GM12878 (cell line): ENCODE measurements at regions not wholly inside any gene's neighbourhood (a gene's known extent, or its start where the extent isn't known, plus 50 kb on each side); places are given as distances from the start of the nearest gene placed in this dataset.

Source experiments
- ATAC-seq: fragments of 200-7000 bp; cut with Tn5 transposase; 3 replicates; pipeline ENCODE4 v1.9.1; 2020; ENCODE audit warnings: mild to moderate bottlenecking, moderate library complexity
- BruUV-seq: library from RNA; stranded (reverse); fragments of 400-500 nt; replicated peaks from 2 replicates; lab custom pipeline; 2021; lab: Mats Ljungman, UMichigan
- CTCF ChIA-PET: fragments of 300-600 bp; sonication (Branson Sonifier 250); formaldehyde crosslinking; extraction: SDS; loops from one replicate; lab custom pipeline; 2021; ENCODE audit warnings: inconsistent platforms; lab: Yijun Ruan, JAX
- POLR2A ChIA-PET: fragments of 350-600 bp; formaldehyde crosslinking; extraction: SDS; loops from one replicate; lab custom pipeline; 2021; ENCODE audit warnings: inconsistent platforms; lab: Charles Lee
- RAD21 ChIA-PET: fragments of 300-600 bp; sonication (Branson Sonifier 250); formaldehyde crosslinking; loops from one replicate; lab custom pipeline; 2023; ENCODE audit warnings: antibody characterized with exemption; ENCODE audit not compliant: unreplicated experiment; lab: Charles Lee
- SMC1A ChIA-PET: fragments of 300-600 bp; sonication (Branson Sonifier 250); formaldehyde crosslinking; loops from one replicate; lab custom pipeline; 2023; ENCODE audit not compliant: unreplicated experiment, uncharacterized antibody; lab: Charles Lee
- DNase-seq: peaks from one replicate; pipeline ENCODE4 v3.0.0-alpha.2; 2011; ENCODE audit warnings: low read depth, low spot score
- FAIRE-seq: peaks from 3 replicates; lab custom pipeline; 2011; peaks lifted over from hg19 to GRCh38; lab: Jason Lieb, UNC
- H2AFZ ChIP-seq: 2 replicates; pipeline ENCODE4 v1.6.0; 2011; ENCODE audit warnings: low read depth, low read length, control low read depth; ENCODE audit not compliant: control insufficient read depth
- H3K27ac ChIP-seq: 2 replicates; pipeline ENCODE4 v1.5.1; 2011; ENCODE audit warnings: control low read depth; ENCODE audit not compliant: control insufficient read depth, insufficient read depth
- H3K27me3 ChIP-seq, 2 experiments: replicated peaks in 1 of 2; 2 replicates each; pipeline versions ENCODE4 v1.6.0 to v1.6.1; 2011; ENCODE audit warnings: low read length in 1 of 2; ENCODE audit not compliant: control insufficient read depth in 2 of 2, insufficient read depth in 2 of 2
- H3K36me3 ChIP-seq, 2 experiments: 2 replicates each; pipeline ENCODE4 v1.5.1; 2011; ENCODE audit warnings: low read length in 1 of 2; ENCODE audit not compliant: control insufficient read depth in 2 of 2, insufficient read depth in 2 of 2
- H3K4me1 ChIP-seq: 2 replicates; pipeline ENCODE4 v1.6.1; 2011; ENCODE audit warnings: mild to moderate bottlenecking, low read length, moderate library complexity, mixed read lengths; ENCODE audit not compliant: control insufficient read depth, insufficient read depth
- H3K4me2 ChIP-seq: 2 replicates; pipeline ENCODE4 v1.6.0; 2011; ENCODE audit warnings: control low read depth; ENCODE audit not compliant: control insufficient read depth, insufficient read depth
- H3K4me3 ChIP-seq: fragments of 200-600 bp; sonication (generic); 2 replicates; pipeline ENCODE4 v1.5.1; 2016
- H3K79me2 ChIP-seq: 2 replicates; pipeline ENCODE4 v1.6.0; 2011; ENCODE audit warnings: low read length; ENCODE audit not compliant: control insufficient read depth, insufficient read depth
- H3K9ac ChIP-seq: 2 replicates; pipeline ENCODE4 v1.8.0; 2011; ENCODE audit warnings: low read length, control low read depth, mixed read lengths; ENCODE audit not compliant: control insufficient read depth, insufficient read depth
- H3K9me3 ChIP-seq: replicated peaks from 3 replicates; pipeline ENCODE4 v1.5.1; 2011; ENCODE audit warnings: mild to moderate bottlenecking, low read length; ENCODE audit not compliant: control insufficient read depth, insufficient read depth
- H4K20me1 ChIP-seq: 2 replicates; pipeline ENCODE4 v1.6.0; 2011; ENCODE audit not compliant: control insufficient read depth, insufficient read depth
- CBX5 ChIP-seq: sonication (generic); IDR thresholded peaks from 2 replicates; pipeline ENCODE4 v1.6.1; 2016; ENCODE audit warnings: low read depth, moderate library complexity, mild to moderate bottlenecking, inconsistent platforms
- E4F1 ChIP-seq: fragments of 450-650 bp; IDR thresholded peaks from 2 replicates; pipeline ENCODE4 v1.6.1; 2018; ENCODE audit warnings: borderline replicate concordance, mild to moderate bottlenecking; ENCODE audit not compliant: partially characterized antibody
- EGR1 ChIP-seq, 2 experiments: IDR thresholded peaks; 1 replicate in 1 of 2; 2 replicates in 1 of 2; pipeline ENCODE4 v1.6.1; 2011 to 2012; ENCODE audit warnings: low read depth in 2 of 2, low read length in 2 of 2, borderline replicate concordance in 1 of 2, mild to moderate bottlenecking in 1 of 2, moderate library complexity in 1 of 2
- HCFC1 ChIP-seq: fragments of 150-350 bp; IDR thresholded peaks from 2 replicates; pipeline ENCODE4 v1.6.1; 2014; ENCODE audit warnings: low read length
- MAX ChIP-seq: IDR thresholded peaks from 2 replicates; pipeline ENCODE4 v1.6.1; 2012; ENCODE audit warnings: low read depth, low read length, improper control_type of control experiment
- NR2F1 ChIP-seq: fragments of 450-650 bp; conservative IDR thresholded peaks from 2 replicates; pipeline ENCODE4 v1.6.1; 2017; ENCODE audit warnings: mild to moderate bottlenecking
- RAD21 ChIP-seq: IDR thresholded peaks from 2 replicates; pipeline ENCODE4 v1.6.1; 2011; ENCODE audit warnings: mild to moderate bottlenecking, low read depth, low read length, moderate library complexity; ENCODE audit not compliant: insufficient read depth
- SIN3A ChIP-seq: IDR thresholded peaks from 2 replicates; pipeline ENCODE4 v1.6.1; 2012; ENCODE audit warnings: low read depth, low read length, improper control_type of control experiment
- STAT3 ChIP-seq: IDR thresholded peaks from 2 replicates; pipeline ENCODE4 v1.6.1; 2011; ENCODE audit warnings: low read depth, low read length, improper control_type of control experiment
- TCF12 ChIP-seq: IDR thresholded peaks from 2 replicates; pipeline ENCODE4 v1.6.1; 2011; ENCODE audit warnings: low read depth, mild to moderate bottlenecking, low read length
- YBX1 ChIP-seq: fragments of 450-650 bp; IDR thresholded peaks from 2 replicates; pipeline ENCODE4 v1.6.1; 2016; ENCODE audit warnings: antibody characterized with exemption
- ZBTB11 ChIP-seq: fragments of 450-650 bp; formaldehyde crosslinking; IDR thresholded peaks from 2 replicates; pipeline ENCODE4 v1.5.0; 2022; ENCODE audit warnings: mild to moderate bottlenecking, missing genetic modification characterization
- ZNF24 ChIP-seq: fragments of 450-650 bp; IDR thresholded peaks from 2 replicates; pipeline ENCODE4 v1.6.1; 2017; ENCODE audit warnings: antibody characterized with exemption, mild to moderate bottlenecking
- ZNF687 ChIP-seq: fragments of 450-650 bp; IDR thresholded peaks from 2 replicates; pipeline ENCODE4 v1.6.1; 2017; ENCODE audit warnings: mild to moderate bottlenecking, moderate library complexity
- WGBS: methylation state at CpG from one replicate; pipeline ENCODE4 v1.1.6; 2016; ENCODE audit warnings: low lambda C conversion rate; ENCODE audit not compliant: insufficient replicate concordance, insufficient coverage; ENCODE audit errors: missing lambda C conversion rate; 5-methylcytosine and 5-hydroxymethylcytosine counted together
- in situ Hi-C: fragments of 300-500 bp; cut with MboI; formaldehyde crosslinking; loops from 9 replicates; pipeline ENCODE4 v1.14.3; 2018; ENCODE audit warnings: mixed read lengths
- intact Hi-C: fragments of 100-400 bp; cut with micrococcal nuclease; formaldehyde crosslinking; loops from one replicate; pipeline ENCODE4 v1.14.2; 2022; ENCODE audit not compliant: unreplicated experiment

- TF ChIP-seq ZNF687 (no peak), TCF12 (no peak)
Observed at GRCh38 chr6:133085471-133085870, 155.7 kb upstream of the EYA4 start (continued).

GRCh38 chr6:133085896-133086295 lies 155.3 kb upstream of the EYA4 start:
- H3K27me3 ChIP-seq = peaks cover 0 to under 1% of the 10 kb centered on the region in 2 experiments; a peak in 1 of 4 replicates
- BruUV-seq = no TSS peak
- ChIA-PET POLR2A (no interaction called here), RAD21 (no interaction called here), CTCF (interaction anchor here (1.2 kb wide), 1 partner anchor 18 kb away, joined by 4 read pairs; no protein-coding TSS in a partner anchor), SMC1A (interaction anchor here (0.9 kb wide), 1 partner anchor 16 kb away, joined by 3 read pairs; no protein-coding TSS in a partner anchor)
- DNase-seq (no peak), FAIRE-seq (no peak), ATAC-seq (no peak)
- no peak overlapping the region for H3K9ac ChIP-seq
- no peak overlapping the region for H3K4me3 ChIP-seq
- no peak overlapping the region for H2AFZ ChIP-seq
- no peaks in the 10 kb centered on the region for H4K20me1 ChIP-seq
- no peaks in the 10 kb centered on the region for H3K36me3 ChIP-seq
- WGBS = 5% methylated on average over 2 of the region's 2 CpGs
- no peak overlapping the region for H3K27ac ChIP-seq
- H3K79me2 ChIP-seq = no peaks in the 10 kb centered on the region
- in situ Hi-C loops = no loop called here
- H3K4me2 ChIP-seq = no peak overlapping the region
- intact Hi-C loops = no loop called here
- no peaks in the 10 kb centered on the region for H3K4me1 ChIP-seq
- no peaks in the 10 kb centered on the region for H3K9me3 ChIP-seq
- no peak for TF ChIP-seq EGR1 (IDR thresholded peaks at IDR 0.05; ENCODE audit: borderline replicate concordance in 1 of 2, low read depth in 2 of 2, low read length in 2 of 2)
- no peak for TF ChIP-seq HCFC1
- no peak for TF ChIP-seq RAD21
- no peak for TF ChIP-seq STAT3
- no peak for TF ChIP-seq SIN3A
- no peak for TF ChIP-seq ZBTB11 (CRISPR knock-in tag)
- TF ChIP-seq MAX = no peak
- TF ChIP-seq E4F1 = no peak
- no peak for TF ChIP-seq ZNF24
- TF ChIP-seq CBX5 = no peak
- no peak for TF ChIP-seq NR2F1
- TF ChIP-seq YBX1 = no peak
